ENCODE measurements at regions not wholly inside any gene's neighbourhood (a gene's known extent, or its start where the extent isn't known, plus 50 kb on each side); places are given as distances from the start of the nearest gene placed in this dataset.

GRCh38 chr12:115438314-115438713 is 754.3 kb upstream of the TBX3 start:
- Histone ChIP-seq H3K27ac (no peak overlapping the region), H3K4me1 (no peaks in the 10 kb centered on the region), H3K27me3 (no peaks in the 10 kb centered on the region), H3K9me3 (no peaks in the 10 kb centered on the region), H3K36me3 (replicated peaks in 1 of 2; ENCODE audit: insufficient read depth in 1 of 2, low read depth in 2 of 2) (no peaks in the 10 kb centered on the region), H3K4me3 (no peak overlapping the region)
- ATAC-seq = no peak
- no peak for DNase-seq
- WGBS, 2 donors = 70 to 84% methylated on average over 4 of the region's 4 CpGs
- intact Hi-C loops (cut with DNase I) = no loop called here
- no peak for TF ChIP-seq POLR2A (IDR thresholded peaks at IDR 0.05)
- TF ChIP-seq CTCF (IDR thresholded peaks at IDR 0.05) = no peak

GRCh38 chr12:115437061-115437567 is 753.1 kb upstream of the TBX3 start:
- WGBS, 2 donors = 51 to 71% methylated on average over 1 to 5 of the region's 5 CpGs

GRCh38 chr12:115433014-115433634 is 749.1 kb upstream of the TBX3 start:
- H3K4me1 ChIP-seq = no peaks in the 10 kb centered on the region
- intact Hi-C loops (cut with DNase I) = no loop called here
- H3K4me3 ChIP-seq = no peak overlapping the region
- no peaks in the 10 kb centered on the region for H3K36me3 ChIP-seq (replicated peaks in 1 of 2; ENCODE audit: insufficient read depth in 1 of 2, low read depth in 2 of 2)
- no peak for TF ChIP-seq CTCF (IDR thresholded peaks at IDR 0.05)
- no peak for TF ChIP-seq POLR2A (IDR thresholded peaks at IDR 0.05)
- no peaks in the 10 kb centered on the region for H3K27me3 ChIP-seq
- H3K27ac ChIP-seq = no peak overlapping the region
- H3K9me3 ChIP-seq = no peaks in the 10 kb centered on the region
- no peak for DNase-seq
- ATAC-seq = no peak
- WGBS, 2 donors = 29 to 32% methylated on average over 9 of the region's 9 CpGs

More at GRCh38 chr12:115437061-115437567, 753.1 kb upstream of the TBX3 start:
- Histone ChIP-seq H3K36me3 (replicated peaks in 1 of 2; ENCODE audit: insufficient read depth in 1 of 2, low read depth in 2 of 2) (no peaks in the 10 kb centered on the region), H3K27ac (no peak overlapping the region), H3K9me3 (no peaks in the 10 kb centered on the region), H3K27me3 (no peaks in the 10 kb centered on the region), H3K4me1 (no peaks in the 10 kb centered on the region), H3K4me3 (no peak overlapping the region)
- TF ChIP-seq POLR2A (IDR thresholded peaks at IDR 0.05) (no peak), CTCF (IDR thresholded peaks at IDR 0.05) (no peak)
- DNase-seq (no peak), ATAC-seq (no peak)
- intact Hi-C loops (cut with DNase I) = no loop called here

GRCh38 chr12:115430636-115431035 is 746.7 kb upstream of the TBX3 start:
- Histone ChIP-seq H3K27me3 (no peaks in the 10 kb centered on the region), H3K27ac (no peak overlapping the region), H3K9me3 (no peaks in the 10 kb centered on the region), H3K36me3 (replicated peaks in 1 of 2; ENCODE audit: insufficient read depth in 1 of 2, low read depth in 2 of 2) (no peaks in the 10 kb centered on the region), H3K4me1 (no peaks in the 10 kb centered on the region), H3K4me3 (no peak overlapping the region)
- ATAC-seq (no peak), DNase-seq (no peak)
- no peak for TF ChIP-seq POLR2A (IDR thresholded peaks at IDR 0.05)
- TF ChIP-seq CTCF (IDR thresholded peaks at IDR 0.05) = no peak
- intact Hi-C loops (cut with DNase I) = no loop called here
- WGBS, 2 donors = 90 to 100% methylated on average over 1 of the region's 1 CpG

GRCh38 chr12:115426732-115427131 is 742.8 kb upstream of the TBX3 start:
- no peaks in the 10 kb centered on the region for H3K36me3 ChIP-seq (replicated peaks in 1 of 2; ENCODE audit: insufficient read depth in 1 of 2, low read depth in 2 of 2)
- ATAC-seq (no peak), DNase-seq (no peak)
- no peaks in the 10 kb centered on the region for H3K4me1 ChIP-seq
- H3K27me3 ChIP-seq = no peaks in the 10 kb centered on the region
- no peak for TF ChIP-seq CTCF (IDR thresholded peaks at IDR 0.05)
- TF ChIP-seq POLR2A (IDR thresholded peaks at IDR 0.05) = no peak
- intact Hi-C loops (cut with DNase I) = no loop called here
- H3K4me3 ChIP-seq = no peak overlapping the region
- no peaks in the 10 kb centered on the region for H3K9me3 ChIP-seq
- no peak overlapping the region for H3K27ac ChIP-seq
